Adrenal gland (tissue), 9 donors: ENCODE measurements at regions not wholly inside any gene's neighbourhood (a gene's known extent, or its start where the extent isn't known, plus 50 kb on each side); places are given as distances from the start of the nearest gene placed in this dataset.
A peak's percentile ranks its signal among the peaks of the same experiment; 100 is the strongest.

Source experiments
- DNase-seq, 7 donors: peaks; one replicate each; pipeline ENCODE4 v3.0.0-alpha.2; 2019 to 2020
- H3K27ac ChIP-seq, 5 donors: fragments of 200-600 bp; sonication (generic) in 4 of 5; 1 replicate in 3 of 5; 2 replicates in 2 of 5; pipeline versions ENCODE4 v1.5.1 to v1.8.0; 2016 to 2020; ENCODE audit warnings: mild to moderate bottlenecking in 1 of 5
- H3K27me3 ChIP-seq: fragments of 200-600 bp; 2 replicates; pipeline ENCODE4 v1.8.0; 2021
- H3K36me3 ChIP-seq, 2 donors: fragments of 200-600 bp; replicated peaks in 1 of 2; 1 replicate in 1 of 2; 2 replicates in 1 of 2; pipeline versions ENCODE4 v1.5.1 to v1.8.0; 2018 to 2022
- H3K4me1 ChIP-seq, 2 donors: fragments of 200-600 bp; replicated peaks in 1 of 2; 1 replicate in 1 of 2; 2 replicates in 1 of 2; pipeline versions ENCODE4 v1.5.1 to v1.8.0; 2018 to 2021
- H3K4me3 ChIP-seq, 4 donors: fragments of 200-600 bp; sonication (generic) in 3 of 4; one replicate each; pipeline ENCODE4 v1.5.1; 2016 to 2018
- H3K9me3 ChIP-seq, 3 donors: fragments of 200-600 bp; sonication (generic) in 1 of 3; replicated peaks in 1 of 3; 1 replicate in 2 of 3; 2 replicates in 1 of 3; pipeline versions ENCODE4 v1.5.1 to v1.8.0; 2016 to 2021
- CTCF ChIP-seq, 6 experiments: fragments of 450-650 bp in 4 of 6; fragments of 200-600 bp in 2 of 6; sonication (generic) in 1 of 6; IDR thresholded peaks; 1 replicate in 5 of 6; 2 replicates in 1 of 6; pipeline versions ENCODE4 v1.5.1 to v1.8.0; 2016 to 2021; ENCODE audit warnings: antibody characterized with exemption in 6 of 6, mild to moderate bottlenecking in 2 of 6, moderate library complexity in 1 of 6
- POLR2A ChIP-seq, 2 donors: fragments of 450-650 bp; IDR thresholded peaks; one replicate each; pipeline ENCODE4 v1.6.1; 2017; ENCODE audit warnings: antibody characterized with exemption in 2 of 2, mild to moderate bottlenecking in 2 of 2, moderate library complexity in 1 of 2
- WGBS, 4 donors: extraction: QIAGEN DNeasy Blood & Tissue Kit in 2 of 4; methylation state at CpG; one replicate each; pipeline versions ENCODE4 v1.1.5 to v1.1.7; 2013 to 2017; 5-methylcytosine and 5-hydroxymethylcytosine counted together
- intact Hi-C, 2 donors: fragments of 100-400 bp; cut with DNase I; formaldehyde crosslinking; loops; one replicate each; pipeline versions ENCODE4 v1.14.1 to v1.15.0; 2022 to 2023
- donor health status: healthy with polysubstance abuse.
- donor health status: Bipolar disorder and iron deficiency.
- donor health status: DM: yes; HTN: yes; CAD: no.
- donor health status: DM: no; HTN: no; CAD: no.
- donor health status: DM: no; HTN: no; CAD: no.

GRCh38 chr5:135211083-135211790 is 177.2 kb upstream of the PITX1 start:
- no peak overlapping the region for H3K27ac ChIP-seq
- DNase-seq: peak in 2 of 7 donors; percentile 9 to 43
- H3K4me3 ChIP-seq: no peak overlapping the region
- H3K27me3 ChIP-seq: no peaks in the 10 kb centered on the region
- no peaks in the 10 kb centered on the region for H3K9me3 ChIP-seq
- 89 to 99% (median 91%) methylated on average over 9 of the region's 9 CpGs for WGBS, 4 donors
- intact Hi-C loops: loop anchor here in 1 of 2 donors (10.0 kb wide), 1 partner anchor 124 kb away; no protein-coding TSS in a partner anchor
- H3K4me1 ChIP-seq: peaks cover 5 to 6% of the 10 kb centered on the region in 2 donors
- no peak for TF ChIP-seq CTCF (IDR thresholded peaks at IDR 0.05)
- no peak for TF ChIP-seq POLR2A (IDR thresholded peaks at IDR 0.05)
- H3K36me3 ChIP-seq: no peaks in the 10 kb centered on the region

GRCh38 chr5:135210286-135211055 is 176.4 kb upstream of the PITX1 start:
- intact Hi-C loops: loop anchor here in 1 of 2 donors (10.0 kb wide), 1 partner anchor 124 kb away; no protein-coding TSS in a partner anchor
- peaks cover 5 to 6% of the 10 kb centered on the region in 2 donors for H3K4me1 ChIP-seq
- H3K27me3 ChIP-seq: no peaks in the 10 kb centered on the region
- TF ChIP-seq CTCF (IDR thresholded peaks at IDR 0.05) (no peak), POLR2A (IDR thresholded peaks at IDR 0.05) (no peak)
- no peaks in the 10 kb centered on the region for H3K9me3 ChIP-seq
- DNase-seq: peak in 2 of 7 donors; percentile 11 to 37
- no peak overlapping the region for H3K4me3 ChIP-seq
- no peak overlapping the region for H3K27ac ChIP-seq
- WGBS, 4 donors: 92 to 97% (median 94%) methylated on average over 10 of the region's 10 CpGs
- no peaks in the 10 kb centered on the region for H3K36me3 ChIP-seq

GRCh38 chr5:135208903-135209721 is 175.1 kb upstream of the PITX1 start:
- Histone ChIP-seq H3K27ac (peak overlapping the region in 3 of 5 donors; percentile 19 to 86 (median 62)), H3K27me3 (no peaks in the 10 kb centered on the region), H3K36me3 (no peaks in the 10 kb centered on the region), H3K4me3 (no peak overlapping the region), H3K9me3 (no peaks in the 10 kb centered on the region), H3K4me1 (peaks cover 5 to 6% of the 10 kb centered on the region in 2 donors)
- intact Hi-C loops: no loop called here
- peak in 1 of 6 experiments; percentile 13 for TF ChIP-seq CTCF (IDR thresholded peaks at IDR 0.05)
- TF ChIP-seq POLR2A (IDR thresholded peaks at IDR 0.05): no peak
- peak; percentile 40 to 88 (median 71) for DNase-seq
- 62 to 68% (median 68%) methylated on average over 11 of the region's 11 CpGs for WGBS, 4 donors

GRCh38 chr5:135208555-135208902 is 174.5 kb upstream of the PITX1 start:
- Histone ChIP-seq H3K4me3 (no peak overlapping the region), H3K9me3 (no peaks in the 10 kb centered on the region), H3K4me1 (peaks cover 5 to 6% of the 10 kb centered on the region in 2 donors), H3K36me3 (no peaks in the 10 kb centered on the region), H3K27me3 (no peaks in the 10 kb centered on the region), H3K27ac (peak overlapping the region in 3 of 5 donors; percentile 44 to 86 (median 62))
- DNase-seq: peak in 6 of 7 donors; percentile 36 to 57 (median 53)
- TF ChIP-seq CTCF (IDR thresholded peaks at IDR 0.05): no peak
- TF ChIP-seq POLR2A (IDR thresholded peaks at IDR 0.05): no peak
- intact Hi-C loops: no loop called here
- WGBS, 4 donors: 54 to 57% (median 56%) methylated on average over 2 of the region's 2 CpGs
